Fibroblast of skin of abdomen (primary cell): ENCODE measurements at regions not wholly inside any gene's neighbourhood (a gene's known extent, or its start where the extent isn't known, plus 50 kb on each side); places are given as distances from the start of the nearest gene placed in this dataset.
A peak's percentile ranks its signal among the peaks of the same experiment; 100 is the strongest.
"Not testable (repeated sequence)": the region's sequence is repeated elsewhere in the genome, so short reads cannot be mapped to it uniquely, and the experiment has no call there.

Experiments used
- DNase-seq: peaks from one replicate; pipeline ENCODE4 v3.0.0-alpha.2; 2013

- no peak for DNase-seq
Observed at GRCh38 chr9:38518826-38519225, 94.6 kb upstream of the IGFBPL1 start.

DNA sequence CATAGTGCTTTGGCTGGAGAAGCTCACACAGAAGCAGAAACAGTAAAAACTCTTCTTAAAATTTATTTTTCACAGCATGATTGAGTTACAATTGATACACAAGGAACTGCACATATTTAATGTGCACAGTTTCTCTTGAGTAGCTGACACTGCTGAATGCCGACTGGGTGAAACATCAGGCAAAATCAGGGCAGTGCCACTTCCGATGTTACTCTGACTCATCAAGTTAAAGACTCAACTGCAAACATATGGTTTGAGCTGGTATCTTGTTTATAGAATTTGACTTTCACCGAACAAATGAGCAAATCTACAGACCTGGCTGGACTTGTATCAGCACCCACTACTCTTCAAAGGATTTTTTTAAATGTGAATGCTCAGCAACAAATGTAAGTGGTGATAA lies 92.0 kb upstream of the IGFBPL1 start:
- DNase-seq, result peak; percentile 6

- not testable (repeated sequence) for DNase-seq
Observed at GRCh38 chr9:38515055-38515454, 90.8 kb upstream of the IGFBPL1 start.

DNA sequence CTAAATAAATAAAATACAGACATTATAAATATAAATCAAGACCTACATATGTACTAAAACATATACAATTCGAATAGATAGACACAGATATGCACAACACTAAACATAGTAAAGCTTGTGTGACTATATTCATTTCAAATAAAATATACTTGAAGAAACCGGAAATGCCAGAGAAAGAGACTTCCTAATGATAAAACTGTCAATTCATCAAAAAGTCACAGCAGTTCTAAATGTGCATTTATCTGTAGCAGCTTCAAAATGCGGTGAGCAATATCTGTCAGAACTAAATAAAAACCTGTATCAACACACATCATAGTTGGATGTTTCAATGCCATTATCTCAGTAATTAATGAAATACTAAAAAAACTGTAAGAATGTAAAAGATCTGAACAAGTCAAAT lies 86.1 kb upstream of the IGFBPL1 start:
- not testable (repeated sequence) for DNase-seq

DNA sequence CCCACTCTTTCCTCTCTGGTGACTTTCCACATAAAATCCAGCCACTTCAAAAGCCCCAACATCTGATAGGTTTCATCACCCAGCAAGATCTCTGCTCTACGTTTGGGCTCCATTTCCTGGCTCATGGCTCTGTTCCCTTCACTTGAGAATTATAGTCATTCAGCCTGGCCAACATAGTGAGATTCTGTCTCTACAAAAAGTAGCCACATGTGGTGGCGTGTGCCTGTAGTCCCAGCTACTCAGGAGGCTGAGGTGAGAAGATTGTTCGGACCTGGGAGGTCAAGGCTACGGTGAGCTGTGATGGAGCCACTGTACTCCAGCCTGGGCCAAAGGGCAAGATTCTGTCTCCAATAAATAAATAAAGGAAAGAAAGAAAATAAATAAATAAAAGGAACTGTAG lies 83.3 kb upstream of the IGFBPL1 start:
- DNase-seq, result no peak

GRCh38 chr9:38500171-38500570 lies 75.9 kb upstream of the IGFBPL1 start:
- not testable (repeated sequence) for DNase-seq

DNA sequence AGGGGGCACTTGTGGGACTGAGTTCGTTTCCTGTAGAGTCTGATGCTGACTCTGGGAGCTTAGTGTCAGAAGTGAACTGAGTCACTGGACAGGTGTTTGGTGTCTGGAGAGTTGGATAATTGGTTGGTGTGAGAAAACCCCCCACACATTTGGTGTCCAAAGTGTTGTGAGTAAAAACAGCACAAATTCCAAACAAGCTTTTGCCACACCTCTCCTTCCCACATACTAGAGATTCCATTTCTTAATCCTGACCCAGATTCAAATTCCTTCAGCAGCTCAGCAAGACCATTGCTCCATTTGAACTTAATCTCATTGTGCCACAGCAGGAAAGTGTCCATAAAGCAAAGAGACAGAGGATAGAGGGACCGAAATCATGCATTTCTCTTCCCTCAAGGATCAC lies 74.3 kb upstream of the IGFBPL1 start:
- DNase-seq, result not testable (repeated sequence)

DNA sequence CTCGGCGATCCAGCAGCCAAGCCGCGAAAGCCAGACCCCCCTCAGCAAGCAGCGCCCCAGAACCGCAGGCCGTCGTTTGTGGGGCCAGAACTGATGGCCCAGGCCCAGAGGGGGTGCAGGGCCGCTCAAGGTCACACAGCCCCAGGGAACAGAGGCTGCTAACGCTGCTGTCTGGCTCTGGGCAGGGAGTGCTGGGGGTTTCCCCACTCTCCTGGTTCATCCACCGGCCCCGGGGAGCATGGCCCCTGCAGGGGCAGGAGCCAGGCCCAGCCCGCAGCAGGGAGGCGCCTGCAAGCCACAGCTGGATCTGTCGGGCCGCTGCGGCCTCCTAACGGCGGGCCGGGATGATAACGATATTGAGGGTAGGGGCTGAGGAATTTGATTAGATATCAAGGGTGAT lies 64.8 kb upstream of the IGFBPL1 start:
- DNase-seq, result no peak

DNA sequence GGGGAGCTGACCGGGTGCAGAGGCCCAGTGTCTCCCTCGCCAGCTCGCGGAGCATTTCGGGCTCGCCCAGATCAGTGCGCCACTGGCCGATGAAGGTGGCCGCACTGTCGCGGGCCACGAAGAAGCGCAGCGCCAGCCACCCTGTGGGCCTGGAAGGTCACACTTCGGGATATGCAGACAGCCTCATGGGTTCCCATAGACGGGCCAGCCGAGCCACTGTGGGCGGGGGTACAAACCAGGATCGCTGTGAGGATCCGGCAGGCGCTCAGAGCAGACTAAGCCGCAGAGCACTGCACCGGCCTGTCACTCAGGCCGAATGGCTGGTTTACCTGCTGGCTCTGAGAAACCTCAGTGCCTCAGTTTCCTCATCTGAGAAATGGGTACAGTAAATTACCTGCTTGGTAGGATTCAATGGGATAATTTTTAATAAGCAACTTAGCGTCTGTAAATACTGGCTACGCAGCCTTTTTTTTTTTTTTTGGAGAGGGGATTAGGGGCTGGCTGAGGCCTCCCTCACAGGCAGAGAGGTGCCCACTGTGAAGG lies 64.0 kb upstream of the IGFBPL1 start:
- DNase-seq, result no peak

DNA sequence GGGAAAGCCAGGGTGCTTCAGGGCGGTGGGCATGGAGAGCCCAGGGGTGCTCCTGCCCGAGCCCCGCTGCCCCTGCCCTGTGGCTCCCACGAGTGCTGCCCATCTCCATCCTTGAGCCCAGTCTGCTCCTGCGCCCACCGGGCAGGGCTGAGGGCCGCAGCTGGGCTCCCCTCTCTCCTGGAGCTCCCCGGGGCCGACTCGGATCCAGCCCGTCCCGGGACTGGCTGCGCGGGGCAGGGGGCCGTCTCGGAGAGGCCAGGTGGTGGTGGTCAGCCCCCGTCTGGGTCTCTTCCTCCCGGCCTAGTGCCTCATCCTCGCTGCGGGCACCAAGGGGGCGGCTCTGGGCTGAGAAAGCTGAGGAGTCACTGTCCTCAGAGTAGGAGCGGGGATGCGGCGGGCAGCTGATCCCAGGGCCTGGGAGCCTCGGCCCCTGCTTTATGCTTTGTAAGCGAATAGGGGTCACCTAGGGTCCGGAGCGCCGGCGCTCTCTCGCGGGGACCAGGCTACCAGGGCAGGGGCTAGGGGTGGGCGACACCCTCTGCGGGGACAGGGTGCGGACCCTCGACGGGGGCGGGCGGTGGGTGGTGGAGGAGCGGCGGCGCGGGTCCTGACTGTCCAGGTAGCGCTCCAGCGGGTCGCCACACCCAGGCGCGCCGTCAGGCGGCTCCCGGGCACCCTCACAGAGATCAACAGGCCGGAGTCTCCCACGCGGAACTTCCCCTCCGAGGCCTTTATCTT lies 63.3 kb upstream of the IGFBPL1 start:
- not testable (repeated sequence) for DNase-seq

- DNase-seq, result no peak
Observed at GRCh38 chr9:38486837-38487236, 62.6 kb upstream of the IGFBPL1 start.

DNA sequence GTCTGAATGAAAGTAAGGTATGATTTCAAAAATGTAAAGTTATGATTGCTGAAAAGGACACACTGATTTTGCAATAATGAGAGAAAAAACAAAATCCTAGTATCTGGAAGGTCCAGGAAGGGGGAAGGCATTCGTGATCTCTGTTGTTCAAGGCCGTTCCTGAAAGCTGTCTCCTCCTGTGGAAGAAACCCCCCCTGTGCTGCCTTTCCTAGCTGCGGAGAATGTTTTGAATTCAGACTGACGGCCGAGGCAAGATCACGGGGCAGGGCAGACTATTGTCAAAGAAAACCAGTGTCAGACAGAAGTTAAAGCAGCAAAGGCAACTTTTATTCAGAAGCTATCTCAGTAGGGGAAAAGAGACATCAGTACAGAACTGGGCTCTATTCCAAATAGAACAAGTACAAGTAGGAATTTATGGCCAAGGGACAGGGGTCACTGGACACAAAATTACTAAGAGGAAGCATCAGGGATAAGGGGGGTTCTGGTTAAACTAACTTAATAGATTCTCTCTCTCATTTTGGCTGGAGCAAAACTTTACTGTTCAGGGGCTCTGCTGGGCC lies 61.9 kb upstream of the IGFBPL1 start:
- DNase-seq, result no peak

DNA sequence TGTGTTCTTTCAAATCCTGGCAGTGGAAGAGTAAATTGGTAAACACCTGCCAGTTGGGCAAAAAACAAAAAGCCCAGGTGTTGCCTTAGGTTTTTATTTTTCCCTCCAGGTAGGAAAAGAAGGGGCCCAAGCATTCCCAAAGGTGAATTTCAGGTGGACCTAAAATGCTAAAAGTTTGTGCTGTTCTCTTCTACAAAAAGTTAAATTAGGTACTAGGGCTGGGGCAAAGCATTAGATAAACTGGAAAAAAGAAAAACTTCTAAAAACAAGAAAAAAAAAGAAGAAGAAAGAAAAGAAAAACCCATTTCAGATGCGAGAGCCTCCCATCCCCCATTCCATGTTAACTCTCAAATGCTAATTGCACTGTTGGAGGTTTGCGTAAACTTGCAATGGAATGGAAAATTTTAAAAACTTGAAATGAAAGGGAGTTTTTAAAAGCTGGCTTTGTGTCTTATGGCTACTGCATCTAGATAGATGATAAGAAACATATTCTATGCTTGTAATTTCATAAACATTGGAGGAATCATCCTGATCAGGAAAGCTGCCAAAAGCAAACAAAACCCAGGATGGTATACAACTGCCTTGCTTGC lies 59.9 kb upstream of the IGFBPL1 start:
- not testable (repeated sequence) for DNase-seq

GRCh38 chr9:38482918-38483592 lies 58.8 kb upstream of the IGFBPL1 start:
- DNase-seq, result no peak

GRCh38 chr9:38478211-38478610 lies 54.0 kb upstream of the IGFBPL1 start:
- no peak for DNase-seq

GRCh38 chr9:38474476-38474875 lies 50.2 kb upstream of the IGFBPL1 start:
- not testable (repeated sequence) for DNase-seq
